ENCODE measurements at regions not wholly inside any gene's neighbourhood (a gene's known extent, or its start where the extent isn't known, plus 50 kb on each side); places are given as distances from the start of the nearest gene placed in this dataset.

- no peak overlapping the region for H3K4me3 Mint-ChIP-seq
- ATAC-seq (ENCODE audit: low read depth in 2 of 2), result no peak
Observed at GRCh38 chr6:12594530-12594893, 122.1 kb upstream of the PHACTR1 start.

DNA sequence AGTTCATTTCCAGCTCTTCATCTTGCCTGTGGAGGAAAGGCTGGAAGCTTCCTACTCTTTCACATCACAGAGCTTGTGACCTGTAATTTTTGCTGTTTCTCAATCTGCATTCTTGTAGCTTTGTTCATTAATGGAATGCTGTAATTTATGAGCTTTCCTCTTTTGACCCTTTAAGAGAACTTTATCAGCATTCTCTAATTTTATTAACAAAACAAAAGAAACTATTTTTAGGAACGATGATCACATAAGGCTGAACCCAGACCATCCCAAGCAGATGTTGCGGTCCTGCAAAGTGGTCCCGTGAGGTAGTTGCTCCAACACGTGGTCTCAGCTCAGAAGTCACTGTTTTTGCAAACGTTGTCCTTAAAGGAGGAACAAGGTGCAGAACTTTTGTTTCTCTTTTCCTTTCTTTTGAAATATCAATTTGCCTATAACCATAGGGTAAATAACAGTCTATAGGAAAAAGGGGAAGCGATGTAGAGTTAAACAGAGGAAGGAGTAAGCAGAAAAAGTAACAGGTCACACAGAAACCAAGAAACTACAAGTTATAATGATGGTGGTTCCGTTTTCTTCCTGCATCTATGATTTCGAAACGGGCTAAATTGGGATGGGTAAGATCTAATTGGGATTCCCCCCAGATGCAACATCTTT, 121.3 kb upstream of the PHACTR1 start:
- no peak for ATAC-seq (ENCODE audit: low read depth in 2 of 2)
- Histone ChIP-seq H3K27ac (ENCODE audit: insufficient read depth, low read length, poor library complexity, severe bottlenecking) (no peak overlapping the region), H3K4me1 (ENCODE audit: control insufficient read depth, insufficient read depth, low read length, poor library complexity, severe bottlenecking) (no peaks in the 10 kb centered on the region), H3K36me3 (ENCODE audit: control insufficient read depth, insufficient read depth, low read length) (no peaks in the 10 kb centered on the region), H3K27me3 (ENCODE audit: control insufficient read depth, insufficient read depth, low read length) (peaks cover 4% of the 10 kb centered on the region), H3K9me3 (ENCODE audit: control insufficient read depth in 2 of 2, low read length in 2 of 2) (no peaks in the 10 kb centered on the region), H3K4me3 (ENCODE audit: low read depth, low read length) (no peak overlapping the region)
- Mint-ChIP-seq H3K9me3 (peaks cover 0 to 3% (median 0%) of the 10 kb centered on the region in 7 donors), H3K27ac (no peak overlapping the region), H3K36me3 (no peaks in the 10 kb centered on the region), H3K4me3 (no peak overlapping the region), H3K4me1 (no peaks in the 10 kb centered on the region), H3K27me3 (peaks cover 5% of the 10 kb centered on the region)
- no peak for DNase-seq

More at GRCh38 chr6:12594530-12594893, 122.1 kb upstream of the PHACTR1 start:
- H3K4me1 Mint-ChIP-seq, result no peaks in the 10 kb centered on the region
- H3K27me3 ChIP-seq (ENCODE audit: control insufficient read depth, insufficient read depth, low read length), result peaks cover 4% of the 10 kb centered on the region
- H3K27ac ChIP-seq (ENCODE audit: insufficient read depth, low read length, poor library complexity, severe bottlenecking), result no peak overlapping the region
- no peaks in the 10 kb centered on the region for H3K36me3 Mint-ChIP-seq
- DNase-seq, result no peak
- no peaks in the 10 kb centered on the region for H3K27me3 Mint-ChIP-seq
- H3K36me3 ChIP-seq (ENCODE audit: control insufficient read depth, insufficient read depth, low read length), result no peaks in the 10 kb centered on the region
- H3K27ac Mint-ChIP-seq, result no peak overlapping the region
- H3K4me3 ChIP-seq (ENCODE audit: low read depth, low read length), result no peak overlapping the region
- H3K4me1 ChIP-seq (ENCODE audit: control insufficient read depth, insufficient read depth, low read length, poor library complexity, severe bottlenecking), result no peaks in the 10 kb centered on the region
- H3K9me3 Mint-ChIP-seq, result peaks cover 0 to 3% (median 0%) of the 10 kb centered on the region in 7 donors
- no peaks in the 10 kb centered on the region for H3K9me3 ChIP-seq (ENCODE audit: control insufficient read depth in 2 of 2, low read length in 2 of 2)

DNA sequence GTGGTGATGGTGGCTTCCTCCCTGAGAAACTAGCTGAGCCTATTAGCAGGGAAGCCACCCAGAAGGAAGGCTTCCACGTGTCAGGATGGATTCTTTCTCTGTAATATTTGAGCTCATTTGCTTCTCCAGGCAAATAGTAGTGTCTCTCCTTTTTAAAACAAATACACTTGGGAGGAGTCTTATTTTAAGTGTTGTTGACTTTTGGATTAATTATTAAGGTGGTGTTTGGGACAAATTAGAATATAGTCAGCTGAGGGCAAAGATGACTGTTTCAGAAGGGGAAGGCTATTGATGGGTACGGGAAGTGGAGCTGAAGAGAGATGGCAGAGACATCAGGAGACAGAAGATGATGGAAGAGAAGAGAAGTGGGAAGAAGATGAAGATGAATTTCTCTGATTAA, 119.8 kb upstream of the PHACTR1 start:
- Histone ChIP-seq H3K36me3 (ENCODE audit: control insufficient read depth, insufficient read depth, low read length) (no peaks in the 10 kb centered on the region), H3K9me3 (ENCODE audit: control insufficient read depth in 2 of 2, low read length in 2 of 2) (no peaks in the 10 kb centered on the region), H3K27me3 (ENCODE audit: control insufficient read depth, insufficient read depth, low read length) (peaks cover 4% of the 10 kb centered on the region), H3K27ac (ENCODE audit: insufficient read depth, low read length, poor library complexity, severe bottlenecking) (no peak overlapping the region), H3K4me1 (ENCODE audit: control insufficient read depth, insufficient read depth, low read length, poor library complexity, severe bottlenecking) (no peaks in the 10 kb centered on the region), H3K4me3 (ENCODE audit: low read depth, low read length) (no peak overlapping the region)
- Mint-ChIP-seq H3K36me3 (no peaks in the 10 kb centered on the region), H3K4me3 (no peak overlapping the region), H3K27ac (no peak overlapping the region), H3K9me3 (peaks cover 0 to 3% (median 0%) of the 10 kb centered on the region in 7 donors), H3K27me3 (peaks cover 5% of the 10 kb centered on the region), H3K4me1 (no peaks in the 10 kb centered on the region)
- DNase-seq (no peak), ATAC-seq (ENCODE audit: low read depth in 2 of 2) (no peak)

DNA sequence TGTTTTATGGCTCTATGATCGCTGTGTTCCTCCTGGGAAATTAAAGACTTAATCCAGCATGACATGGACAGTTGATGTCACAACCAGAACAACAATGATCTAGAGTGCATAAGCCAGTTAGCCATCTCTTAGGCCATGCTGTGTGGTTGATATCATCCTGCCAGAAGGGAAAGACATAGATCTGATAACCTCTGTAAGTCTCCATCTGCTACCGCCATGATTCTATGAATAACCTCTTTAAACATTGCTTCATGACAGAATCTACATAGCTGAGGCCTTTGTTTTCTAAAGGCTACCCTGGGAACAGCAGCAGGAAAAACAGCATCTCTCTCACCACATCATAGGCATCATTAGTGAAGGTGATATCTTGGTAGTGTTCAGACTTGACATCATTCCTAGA, 117.6 kb upstream of the PHACTR1 start:
- Mint-ChIP-seq H3K27ac (no peak overlapping the region), H3K4me1 (no peaks in the 10 kb centered on the region), H3K4me3 (no peak overlapping the region), H3K36me3 (no peaks in the 10 kb centered on the region), H3K27me3 (peaks cover 5% of the 10 kb centered on the region), H3K9me3 (peaks cover 0 to 3% (median 0%) of the 10 kb centered on the region in 7 donors)
- H3K4me1 ChIP-seq (ENCODE audit: control insufficient read depth, insufficient read depth, low read length, poor library complexity, severe bottlenecking), result no peaks in the 10 kb centered on the region
- H3K27ac ChIP-seq (ENCODE audit: insufficient read depth, low read length, poor library complexity, severe bottlenecking), result no peak overlapping the region
- ATAC-seq (ENCODE audit: low read depth in 2 of 2), result no peak
- DNase-seq, result no peak
- no peaks in the 10 kb centered on the region for H3K9me3 ChIP-seq (ENCODE audit: control insufficient read depth in 2 of 2, low read length in 2 of 2)
- peaks cover 5% of the 10 kb centered on the region for H3K27me3 ChIP-seq (ENCODE audit: control insufficient read depth, insufficient read depth, low read length)
- H3K36me3 ChIP-seq (ENCODE audit: control insufficient read depth, insufficient read depth, low read length), result no peaks in the 10 kb centered on the region
- no peak overlapping the region for H3K4me3 ChIP-seq (ENCODE audit: low read depth, low read length)

- H3K36me3 Mint-ChIP-seq, result no peaks in the 10 kb centered on the region
- no peak for ATAC-seq (ENCODE audit: low read depth in 2 of 2)
Observed at GRCh38 chr6:12601881-12602280, 114.7 kb upstream of the PHACTR1 start.

GRCh38 chr6:12602342-12602741, 114.2 kb upstream of the PHACTR1 start:
- Mint-ChIP-seq H3K4me1 (peaks cover 0 to 3% (median 0%) of the 10 kb centered on the region in 4 donors), H3K36me3 (no peaks in the 10 kb centered on the region), H3K4me3 (no peak overlapping the region), H3K27ac (no peak overlapping the region), H3K27me3 (peaks cover 5% of the 10 kb centered on the region), H3K9me3 (no peaks in the 10 kb centered on the region)
- Histone ChIP-seq H3K36me3 (ENCODE audit: control insufficient read depth, insufficient read depth, low read length) (no peaks in the 10 kb centered on the region), H3K4me3 (ENCODE audit: low read depth, low read length) (no peak overlapping the region), H3K9me3 (ENCODE audit: control insufficient read depth in 2 of 2, low read length in 2 of 2) (no peaks in the 10 kb centered on the region), H3K4me1 (ENCODE audit: control insufficient read depth, insufficient read depth, low read length, poor library complexity, severe bottlenecking) (no peaks in the 10 kb centered on the region), H3K27ac (ENCODE audit: insufficient read depth, low read length, poor library complexity, severe bottlenecking) (no peak overlapping the region), H3K27me3 (ENCODE audit: control insufficient read depth, insufficient read depth, low read length) (peaks cover 1% of the 10 kb centered on the region)
- DNase-seq (no peak), ATAC-seq (ENCODE audit: low read depth in 2 of 2) (no peak)

More at GRCh38 chr6:12601881-12602280, 114.7 kb upstream of the PHACTR1 start:
- H3K9me3 Mint-ChIP-seq, result no peaks in the 10 kb centered on the region
- peaks cover 0 to 3% (median 0%) of the 10 kb centered on the region in 4 donors for H3K4me1 Mint-ChIP-seq
- Histone ChIP-seq H3K4me1 (ENCODE audit: control insufficient read depth, insufficient read depth, low read length, poor library complexity, severe bottlenecking) (no peaks in the 10 kb centered on the region), H3K36me3 (ENCODE audit: control insufficient read depth, insufficient read depth, low read length) (no peaks in the 10 kb centered on the region), H3K27me3 (ENCODE audit: control insufficient read depth, insufficient read depth, low read length) (peaks cover 1% of the 10 kb centered on the region), H3K4me3 (ENCODE audit: low read depth, low read length) (no peak overlapping the region), H3K9me3 (ENCODE audit: control insufficient read depth in 2 of 2, low read length in 2 of 2) (no peaks in the 10 kb centered on the region), H3K27ac (ENCODE audit: insufficient read depth, low read length, poor library complexity, severe bottlenecking) (no peak overlapping the region)
- H3K27me3 Mint-ChIP-seq, result peaks cover 5% of the 10 kb centered on the region
- H3K4me3 Mint-ChIP-seq, result no peak overlapping the region
- no peak overlapping the region for H3K27ac Mint-ChIP-seq
- DNase-seq, result no peak

DNA sequence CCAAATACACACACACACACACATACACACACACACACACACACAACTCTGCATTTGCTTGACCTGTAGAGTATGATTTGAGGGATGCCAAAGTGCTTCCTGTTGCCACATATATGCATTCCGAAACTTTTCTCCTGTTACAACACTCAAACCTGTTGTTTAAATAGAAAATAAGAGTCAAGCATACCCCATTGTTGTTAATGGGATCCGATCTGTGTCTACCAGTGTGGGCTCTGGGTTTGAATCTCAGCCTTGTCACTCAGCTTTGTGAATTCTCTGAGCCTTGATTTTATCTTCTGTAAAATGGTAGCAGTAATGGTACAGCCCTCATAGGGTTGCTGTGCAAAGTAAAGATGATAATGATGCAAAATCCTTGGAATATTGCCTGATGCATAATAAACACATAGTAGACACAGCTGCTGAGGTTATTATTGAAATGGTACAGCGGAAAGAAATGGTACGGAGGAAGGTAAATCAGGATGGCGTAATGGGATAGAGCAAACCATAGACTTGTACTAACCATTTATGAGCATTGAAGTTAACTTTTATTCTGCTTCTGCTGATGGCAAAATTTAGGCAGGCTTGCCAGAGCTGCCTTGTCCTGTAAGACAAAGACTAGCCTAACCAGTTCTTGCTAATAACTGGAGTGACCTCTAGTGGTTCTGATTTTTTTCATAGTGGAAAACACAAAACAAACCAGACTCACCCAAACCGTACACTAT, 113.5 kb upstream of the PHACTR1 start:
- Mint-ChIP-seq H3K4me1 (peaks cover 0 to 3% (median 0%) of the 10 kb centered on the region in 4 donors), H3K27me3 (peaks cover 5% of the 10 kb centered on the region), H3K36me3 (no peaks in the 10 kb centered on the region), H3K9me3 (no peaks in the 10 kb centered on the region), H3K27ac (no peak overlapping the region), H3K4me3 (no peak overlapping the region)
- Histone ChIP-seq H3K4me1 (ENCODE audit: control insufficient read depth, insufficient read depth, low read length, poor library complexity, severe bottlenecking) (no peaks in the 10 kb centered on the region), H3K4me3 (ENCODE audit: low read depth, low read length) (no peak overlapping the region), H3K27ac (ENCODE audit: insufficient read depth, low read length, poor library complexity, severe bottlenecking) (no peak overlapping the region), H3K36me3 (ENCODE audit: control insufficient read depth, insufficient read depth, low read length) (no peaks in the 10 kb centered on the region), H3K9me3 (ENCODE audit: control insufficient read depth in 2 of 2, low read length in 2 of 2) (no peaks in the 10 kb centered on the region), H3K27me3 (ENCODE audit: control insufficient read depth, insufficient read depth, low read length) (peaks cover 1% of the 10 kb centered on the region)
- DNase-seq, result no peak
- no peak for ATAC-seq (ENCODE audit: low read depth in 2 of 2)

DNA sequence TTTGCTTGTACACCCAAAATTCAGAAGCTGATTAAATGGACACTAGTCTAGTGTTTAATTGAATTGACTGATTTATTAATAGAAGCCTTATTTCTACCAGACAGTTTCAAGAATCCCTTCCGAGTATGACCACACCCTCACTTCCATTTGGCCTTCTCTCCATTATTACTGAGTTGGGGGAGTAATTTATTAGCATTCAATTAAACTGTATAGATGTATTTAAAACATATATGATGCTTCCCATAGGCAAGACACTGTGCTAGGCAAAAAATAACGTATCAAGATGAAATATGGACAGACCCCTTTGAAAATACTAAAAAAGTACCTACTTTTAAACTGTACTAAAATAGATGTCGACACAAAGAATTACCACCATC, 112.9 kb upstream of the PHACTR1 start:
- Mint-ChIP-seq H3K27me3 (peaks cover 5% of the 10 kb centered on the region), H3K36me3 (no peaks in the 10 kb centered on the region), H3K9me3 (no peaks in the 10 kb centered on the region), H3K27ac (no peak overlapping the region), H3K4me1 (peaks cover 0 to 3% (median 0%) of the 10 kb centered on the region in 4 donors), H3K4me3 (no peak overlapping the region)
- Histone ChIP-seq H3K4me3 (ENCODE audit: low read depth, low read length) (no peak overlapping the region), H3K4me1 (ENCODE audit: control insufficient read depth, insufficient read depth, low read length, poor library complexity, severe bottlenecking) (no peaks in the 10 kb centered on the region), H3K27ac (ENCODE audit: insufficient read depth, low read length, poor library complexity, severe bottlenecking) (no peak overlapping the region), H3K36me3 (ENCODE audit: control insufficient read depth, insufficient read depth, low read length) (no peaks in the 10 kb centered on the region), H3K9me3 (ENCODE audit: control insufficient read depth in 2 of 2, low read length in 2 of 2) (no peaks in the 10 kb centered on the region), H3K27me3 (ENCODE audit: control insufficient read depth, insufficient read depth, low read length) (peaks cover 1% of the 10 kb centered on the region)
- no peak for DNase-seq
- no peak for ATAC-seq (ENCODE audit: low read depth in 2 of 2)
